ENCODE measurements at regions not wholly inside any gene's neighbourhood (a gene's known extent, or its start where the extent isn't known, plus 50 kb on each side); places are given as distances from the start of the nearest gene placed in this dataset.

- TF ChIP-seq CTCF (IDR thresholded peaks at IDR 0.05; ENCODE audit: low read depth, low read length), result no peak
These were observed 108.5 kb upstream of the ARMC2 start for GRCh38 chr6:108739496-108740330.

GRCh38 chr6:108741331-108741989 is 106.8 kb upstream of the ARMC2 start:
- TF ChIP-seq CTCF (IDR thresholded peaks at IDR 0.05; ENCODE audit: low read depth, low read length), result no peak

More at GRCh38 chr6:108739496-108740330, 108.5 kb upstream of the ARMC2 start:
- no peak overlapping the region for H3K4me3 ChIP-seq (ENCODE audit: low read depth, low read length)

GRCh38 chr6:108742041-108742440 is 106.2 kb upstream of the ARMC2 start:
- no peak for TF ChIP-seq CTCF (IDR thresholded peaks at IDR 0.05; ENCODE audit: low read depth, low read length)
- no peak overlapping the region for H3K4me3 ChIP-seq (ENCODE audit: low read depth, low read length)

More at GRCh38 chr6:108741331-108741989, 106.8 kb upstream of the ARMC2 start:
- H3K4me3 ChIP-seq (ENCODE audit: low read depth, low read length), result no peak overlapping the region

- TF ChIP-seq CTCF (IDR thresholded peaks at IDR 0.05; ENCODE audit: low read depth, low read length), result no peak
These were observed 103.8 kb upstream of the ARMC2 start for GRCh38 chr6:108744244-108744972.

GRCh38 chr6:108744996-108745395 is 103.2 kb upstream of the ARMC2 start:
- TF ChIP-seq CTCF (IDR thresholded peaks at IDR 0.05; ENCODE audit: low read depth, low read length), result no peak
- H3K4me3 ChIP-seq (ENCODE audit: low read depth, low read length), result no peak overlapping the region

More at GRCh38 chr6:108744244-108744972, 103.8 kb upstream of the ARMC2 start:
- no peak overlapping the region for H3K4me3 ChIP-seq (ENCODE audit: low read depth, low read length)

GRCh38 chr6:108745664-108746336 is 102.4 kb upstream of the ARMC2 start:
- H3K4me3 ChIP-seq (ENCODE audit: low read depth, low read length), result no peak overlapping the region
- no peak for TF ChIP-seq CTCF (IDR thresholded peaks at IDR 0.05; ENCODE audit: low read depth, low read length)

Data from WI38 (cell line).